ENCODE measurements at regions not wholly inside any gene's neighbourhood (a gene's known extent, or its start where the extent isn't known, plus 50 kb on each side); places are given as distances from the start of the nearest gene placed in this dataset.

GRCh38 chr13:34578917-34579316, 363.2 kb upstream of the NBEA start:
- Histone ChIP-seq H3K27ac (no peak overlapping the region), H3K4me1 (peaks cover 0 to 3% (median 0%) of the 10 kb centered on the region in 3 donors), H3K9me3 (no peaks in the 10 kb centered on the region), H3K4me3 (no peak overlapping the region), H3K27me3 (no peaks in the 10 kb centered on the region), H3K36me3 (no peaks in the 10 kb centered on the region)
- no peak for DNase-seq
- intact Hi-C loops (cut with DNase I), result no loop called here
- TF ChIP-seq POLR2A (IDR thresholded peaks at IDR 0.05), result no peak
- no peak for TF ChIP-seq CTCF (IDR thresholded peaks at IDR 0.05)

- intact Hi-C loops (cut with DNase I), result no loop called here
- no peaks in the 10 kb centered on the region for H3K27me3 ChIP-seq
- H3K9me3 ChIP-seq, result no peaks in the 10 kb centered on the region
- no peak for DNase-seq
- no peaks in the 10 kb centered on the region for H3K36me3 ChIP-seq
- TF ChIP-seq POLR2A (IDR thresholded peaks at IDR 0.05) (no peak), CTCF (IDR thresholded peaks at IDR 0.05) (no peak)
- H3K4me1 ChIP-seq, result peaks cover 0 to 3% (median 0%) of the 10 kb centered on the region in 3 donors
- H3K27ac ChIP-seq, result no peak overlapping the region
- no peak overlapping the region for H3K4me3 ChIP-seq
- WGBS, 2 donors, result 57 to 59% methylated on average over 1 of the region's 1 CpG
Measured at GRCh38 chr13:34583181-34583580, 358.9 kb upstream of the NBEA start.

- Histone ChIP-seq H3K27me3 (no peaks in the 10 kb centered on the region), H3K4me3 (no peak overlapping the region), H3K4me1 (peaks cover 0 to 3% (median 0%) of the 10 kb centered on the region in 3 donors), H3K36me3 (no peaks in the 10 kb centered on the region), H3K27ac (no peak overlapping the region), H3K9me3 (no peaks in the 10 kb centered on the region)
- intact Hi-C loops (cut with DNase I), result no loop called here
- DNase-seq, result no peak
- TF ChIP-seq POLR2A (IDR thresholded peaks at IDR 0.05), result no peak
- TF ChIP-seq CTCF (IDR thresholded peaks at IDR 0.05), result no peak
- 7 to 31% methylated on average over 2 to 3 of the region's 3 CpGs for WGBS, 2 donors
Measured at GRCh38 chr13:34587576-34587975, 354.5 kb upstream of the NBEA start.

- 87 to 90% methylated on average over 3 to 6 of the region's 7 CpGs for WGBS, 2 donors
- DNase-seq, result no peak
- H3K36me3 ChIP-seq, result no peaks in the 10 kb centered on the region
- intact Hi-C loops (cut with DNase I), result no loop called here
- H3K4me1 ChIP-seq, result no peaks in the 10 kb centered on the region
- H3K27me3 ChIP-seq, result no peaks in the 10 kb centered on the region
- H3K4me3 ChIP-seq, result no peak overlapping the region
- H3K27ac ChIP-seq, result no peak overlapping the region
- TF ChIP-seq POLR2A (IDR thresholded peaks at IDR 0.05), result no peak
- no peak for TF ChIP-seq CTCF (IDR thresholded peaks at IDR 0.05)
- no peaks in the 10 kb centered on the region for H3K9me3 ChIP-seq
Measured at GRCh38 chr13:34588362-34588761, 353.7 kb upstream of the NBEA start.

GRCh38 chr13:34589581-34589980, 352.5 kb upstream of the NBEA start:
- DNase-seq, result no peak
- H3K4me3 ChIP-seq, result no peak overlapping the region
- no peaks in the 10 kb centered on the region for H3K27me3 ChIP-seq
- H3K27ac ChIP-seq, result no peak overlapping the region
- intact Hi-C loops (cut with DNase I), result no loop called here
- H3K36me3 ChIP-seq, result no peaks in the 10 kb centered on the region
- H3K4me1 ChIP-seq, result no peaks in the 10 kb centered on the region
- TF ChIP-seq POLR2A (IDR thresholded peaks at IDR 0.05) (no peak), CTCF (IDR thresholded peaks at IDR 0.05) (no peak)
- 49 to 57% methylated on average over 3 of the region's 3 CpGs for WGBS, 2 donors
- no peaks in the 10 kb centered on the region for H3K9me3 ChIP-seq

Data from esophagus squamous epithelium (tissue), 5 donors.